ENCODE measurements at regions not wholly inside any gene's neighbourhood (a gene's known extent, or its start where the extent isn't known, plus 50 kb on each side); places are given as distances from the start of the nearest gene placed in this dataset.

GRCh38 chr5:89917112-89917511 is 492.4 kb downstream of the CETN3 start:
- Histone ChIP-seq H3K27ac (no peak overlapping the region), H3K36me3 (no peaks in the 10 kb centered on the region), H3K27me3 (no peaks in the 10 kb centered on the region), H3K4me3 (no peak overlapping the region), H3K4me1 (no peaks in the 10 kb centered on the region), H3K9me3 (peaks cover 0 to 6% of the 10 kb centered on the region in 2 donors)
- intact Hi-C loops (cut with DNase I; ENCODE audit: low total_unique reads), result no loop called here
- no peak for DNase-seq (ENCODE audit: low spot score in 2 of 2)
- TF ChIP-seq CTCF (IDR thresholded peaks at IDR 0.05), result no peak
- TF ChIP-seq POLR2AphosphoS5 (IDR thresholded peaks at IDR 0.05), result no peak
- TF ChIP-seq POLR2A (IDR thresholded peaks at IDR 0.05), result no peak

- H3K9me3 ChIP-seq, result peaks cover 0 to 6% of the 10 kb centered on the region in 2 donors
- no peak for TF ChIP-seq POLR2AphosphoS5 (IDR thresholded peaks at IDR 0.05)
- TF ChIP-seq CTCF (IDR thresholded peaks at IDR 0.05), result no peak
- no peak for TF ChIP-seq POLR2A (IDR thresholded peaks at IDR 0.05)
- H3K4me1 ChIP-seq, result no peaks in the 10 kb centered on the region
- intact Hi-C loops (cut with DNase I; ENCODE audit: low total_unique reads), result no loop called here
- H3K4me3 ChIP-seq, result no peak overlapping the region
- H3K36me3 ChIP-seq, result no peaks in the 10 kb centered on the region
- no peak overlapping the region for H3K27ac ChIP-seq
- no peaks in the 10 kb centered on the region for H3K27me3 ChIP-seq
- DNase-seq (ENCODE audit: low spot score in 2 of 2), result no peak
Observed at GRCh38 chr5:89916131-89916530, 493.4 kb downstream of the CETN3 start.

- Histone ChIP-seq H3K27ac (no peak overlapping the region), H3K27me3 (no peaks in the 10 kb centered on the region), H3K4me3 (no peak overlapping the region), H3K9me3 (no peaks in the 10 kb centered on the region), H3K36me3 (no peaks in the 10 kb centered on the region), H3K4me1 (no peaks in the 10 kb centered on the region)
- intact Hi-C loops (cut with DNase I; ENCODE audit: low total_unique reads), result no loop called here
- no peak for DNase-seq (ENCODE audit: low spot score in 2 of 2)
- TF ChIP-seq CTCF (IDR thresholded peaks at IDR 0.05) (no peak), POLR2AphosphoS5 (IDR thresholded peaks at IDR 0.05) (no peak), POLR2A (IDR thresholded peaks at IDR 0.05) (no peak)
Observed at GRCh38 chr5:89908876-89909275, 500.7 kb downstream of the CETN3 start.

- no peak for DNase-seq (ENCODE audit: low spot score in 2 of 2)
- H3K9me3 ChIP-seq, result no peaks in the 10 kb centered on the region
- no peaks in the 10 kb centered on the region for H3K27me3 ChIP-seq
- TF ChIP-seq POLR2A (IDR thresholded peaks at IDR 0.05) (no peak), CTCF (IDR thresholded peaks at IDR 0.05) (no peak), POLR2AphosphoS5 (IDR thresholded peaks at IDR 0.05) (no peak)
- intact Hi-C loops (cut with DNase I; ENCODE audit: low total_unique reads), result no loop called here
- H3K27ac ChIP-seq, result no peak overlapping the region
- no peak overlapping the region for H3K4me3 ChIP-seq
- no peaks in the 10 kb centered on the region for H3K36me3 ChIP-seq
- no peaks in the 10 kb centered on the region for H3K4me1 ChIP-seq
Observed at GRCh38 chr5:89904442-89904841, 505.1 kb downstream of the CETN3 start.

- H3K36me3 ChIP-seq, result no peaks in the 10 kb centered on the region
- H3K27ac ChIP-seq, result peak overlapping the region in 1 of 2 donors; percentile 53
- H3K4me1 ChIP-seq, result no peaks in the 10 kb centered on the region
- no peak overlapping the region for H3K4me3 ChIP-seq
- no peaks in the 10 kb centered on the region for H3K27me3 ChIP-seq
- no peaks in the 10 kb centered on the region for H3K9me3 ChIP-seq
- no peak for TF ChIP-seq POLR2A (IDR thresholded peaks at IDR 0.05)
- no peak for TF ChIP-seq CTCF (IDR thresholded peaks at IDR 0.05)
- TF ChIP-seq POLR2AphosphoS5 (IDR thresholded peaks at IDR 0.05), result no peak
- intact Hi-C loops (cut with DNase I; ENCODE audit: low total_unique reads), result no loop called here
- peak in 1 of 2 donors; percentile 23 for DNase-seq (ENCODE audit: low spot score in 2 of 2)
Observed at GRCh38 chr5:89901983-89902382, 507.6 kb downstream of the CETN3 start.
